ENCODE measurements at regions not wholly inside any gene's neighbourhood (a gene's known extent, or its start where the extent isn't known, plus 50 kb on each side); places are given as distances from the start of the nearest gene placed in this dataset.

DNA sequence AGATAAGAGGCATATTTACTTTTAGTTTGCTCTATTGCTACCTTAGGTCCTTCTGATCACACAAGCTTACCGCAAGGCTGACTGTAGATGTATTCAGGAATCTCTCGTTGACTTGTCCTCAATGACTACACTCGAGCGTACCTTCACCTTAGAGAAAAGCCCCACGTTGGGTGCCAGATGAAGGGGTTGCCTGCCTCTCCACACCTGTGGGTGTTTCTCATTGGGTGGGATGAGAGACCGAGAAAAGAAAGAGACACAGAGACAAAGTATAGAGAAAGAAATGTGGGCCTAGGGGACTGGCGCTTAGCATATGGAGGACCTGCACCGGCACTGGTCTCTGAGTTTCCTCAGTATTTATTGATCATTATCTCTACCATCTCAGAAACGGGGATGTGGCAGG lies 51.8 kb downstream of the ASCL4 start:
- H3K9me3 ChIP-seq (ENCODE audit: low read depth) = no peaks in the 10 kb centered on the region
- no peaks in the 10 kb centered on the region for H3K36me3 ChIP-seq
- no peak for DNase-seq (ENCODE audit: low read depth in 1 of 2, low spot score in 1 of 2)
- H3K27ac ChIP-seq = no peak overlapping the region
- H3K4me1 ChIP-seq (ENCODE audit: low read depth) = no peaks in the 10 kb centered on the region
- H3K27me3 ChIP-seq = no peaks in the 10 kb centered on the region
- TF ChIP-seq, protein P1, sequence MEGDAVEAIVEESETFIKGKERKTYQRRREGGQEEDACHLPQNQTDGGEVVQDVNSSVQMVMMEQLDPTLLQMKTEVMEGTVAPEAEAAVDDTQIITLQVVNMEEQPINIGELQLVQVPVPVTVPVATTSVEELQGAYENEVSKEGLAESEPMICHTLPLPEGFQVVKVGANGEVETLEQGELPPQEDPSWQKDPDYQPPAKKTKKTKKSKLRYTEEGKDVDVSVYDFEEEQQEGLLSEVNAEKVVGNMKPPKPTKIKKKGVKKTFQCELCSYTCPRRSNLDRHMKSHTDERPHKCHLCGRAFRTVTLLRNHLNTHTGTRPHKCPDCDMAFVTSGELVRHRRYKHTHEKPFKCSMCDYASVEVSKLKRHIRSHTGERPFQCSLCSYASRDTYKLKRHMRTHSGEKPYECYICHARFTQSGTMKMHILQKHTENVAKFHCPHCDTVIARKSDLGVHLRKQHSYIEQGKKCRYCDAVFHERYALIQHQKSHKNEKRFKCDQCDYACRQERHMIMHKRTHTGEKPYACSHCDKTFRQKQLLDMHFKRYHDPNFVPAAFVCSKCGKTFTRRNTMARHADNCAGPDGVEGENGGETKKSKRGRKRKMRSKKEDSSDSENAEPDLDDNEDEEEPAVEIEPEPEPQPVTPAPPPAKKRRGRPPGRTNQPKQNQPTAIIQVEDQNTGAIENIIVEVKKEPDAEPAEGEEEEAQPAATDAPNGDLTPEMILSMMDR (IDR thresholded peaks at IDR 0.05; ENCODE audit: low read depth, low read length) = no peak
- H3K4me3 ChIP-seq = no peak overlapping the region

DNA sequence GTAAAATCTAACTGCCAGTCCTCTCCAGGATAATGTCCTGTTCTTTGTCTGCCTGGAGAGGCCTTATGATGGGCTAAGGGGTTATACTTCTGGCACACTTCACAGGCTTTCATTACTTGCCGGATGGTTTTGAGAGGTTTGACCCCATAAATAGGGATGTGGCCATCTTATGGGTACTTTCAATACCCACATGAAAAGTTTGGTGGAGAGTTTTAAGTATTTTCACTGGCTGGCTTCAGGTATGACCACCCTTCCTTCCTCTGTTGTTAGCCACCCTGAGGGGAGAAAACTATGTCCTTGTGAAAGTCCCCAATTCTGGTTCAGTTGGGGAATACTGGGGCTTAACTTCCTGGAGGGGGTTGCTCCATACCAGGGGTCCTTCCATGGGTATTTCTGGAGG lies 54.8 kb downstream of the ASCL4 start:
- no peak for DNase-seq (ENCODE audit: low read depth in 1 of 2, low spot score in 1 of 2)
- Histone ChIP-seq H3K36me3 (no peaks in the 10 kb centered on the region), H3K27me3 (peaks cover 12% of the 10 kb centered on the region), H3K4me3 (no peak overlapping the region), H3K4me1 (ENCODE audit: low read depth) (no peaks in the 10 kb centered on the region), H3K27ac (no peak overlapping the region), H3K9me3 (ENCODE audit: low read depth) (no peaks in the 10 kb centered on the region)
- TF ChIP-seq, protein P1 (IDR thresholded peaks at IDR 0.05; ENCODE audit: low read depth, low read length) = no peak

DNA sequence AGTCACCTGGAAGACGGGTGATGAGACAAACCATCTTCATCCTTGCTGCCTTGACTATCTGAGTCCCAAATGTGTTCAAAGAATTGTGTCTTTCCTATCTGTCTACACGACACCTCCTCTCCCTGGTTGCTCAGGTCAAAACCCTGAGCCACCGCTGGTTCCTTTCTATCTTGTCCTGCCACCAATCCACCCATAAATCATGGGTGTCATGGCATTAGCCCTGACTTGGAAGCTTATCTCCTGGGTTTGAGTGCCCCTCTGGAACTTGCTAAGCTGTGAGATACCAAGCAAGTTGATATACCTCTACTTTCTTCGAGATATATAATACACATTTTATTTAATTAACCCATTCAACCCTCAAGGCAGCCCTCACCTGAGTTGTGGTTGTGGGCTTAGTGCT lies 57.9 kb downstream of the ASCL4 start:
- TF ChIP-seq, protein P1 (IDR thresholded peaks at IDR 0.05; ENCODE audit: low read depth, low read length) = no peak
- DNase-seq (ENCODE audit: low read depth in 1 of 2, low spot score in 1 of 2) = no peak
- Histone ChIP-seq H3K4me3 (no peak overlapping the region), H3K27ac (no peak overlapping the region), H3K9me3 (ENCODE audit: low read depth) (no peaks in the 10 kb centered on the region), H3K4me1 (ENCODE audit: low read depth) (no peaks in the 10 kb centered on the region), H3K36me3 (no peaks in the 10 kb centered on the region), H3K27me3 (peaks cover 43% of the 10 kb centered on the region)

DNA sequence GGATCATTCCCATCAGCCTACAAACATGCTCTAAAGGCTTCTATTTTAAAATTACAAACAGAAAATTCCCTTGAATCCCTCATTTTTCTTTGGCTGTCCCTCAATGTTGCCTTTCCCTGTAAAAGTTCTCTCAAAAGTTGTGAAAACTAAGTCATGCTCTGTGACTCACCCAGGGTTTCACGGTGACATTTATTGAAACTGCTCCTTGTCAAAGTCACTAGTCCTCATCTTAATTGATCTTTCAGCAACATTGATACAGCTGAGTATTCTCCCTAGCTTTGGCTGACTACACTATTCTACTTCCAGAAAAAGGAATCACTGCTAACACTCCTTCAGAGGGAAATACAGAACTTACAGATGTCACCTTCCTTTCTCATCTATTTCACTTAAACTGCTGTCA lies 65.7 kb downstream of the ASCL4 start:
- no peak overlapping the region for H3K4me3 ChIP-seq
- TF ChIP-seq, protein P1 (IDR thresholded peaks at IDR 0.05; ENCODE audit: low read depth, low read length) = no peak
- H3K36me3 ChIP-seq = no peaks in the 10 kb centered on the region
- DNase-seq (ENCODE audit: low read depth in 1 of 2, low spot score in 1 of 2) = no peak
- H3K9me3 ChIP-seq (ENCODE audit: low read depth) = no peaks in the 10 kb centered on the region
- no peak overlapping the region for H3K27ac ChIP-seq
- peaks cover 99% of the 10 kb centered on the region for H3K27me3 ChIP-seq
- no peaks in the 10 kb centered on the region for H3K4me1 ChIP-seq (ENCODE audit: low read depth)

DNA sequence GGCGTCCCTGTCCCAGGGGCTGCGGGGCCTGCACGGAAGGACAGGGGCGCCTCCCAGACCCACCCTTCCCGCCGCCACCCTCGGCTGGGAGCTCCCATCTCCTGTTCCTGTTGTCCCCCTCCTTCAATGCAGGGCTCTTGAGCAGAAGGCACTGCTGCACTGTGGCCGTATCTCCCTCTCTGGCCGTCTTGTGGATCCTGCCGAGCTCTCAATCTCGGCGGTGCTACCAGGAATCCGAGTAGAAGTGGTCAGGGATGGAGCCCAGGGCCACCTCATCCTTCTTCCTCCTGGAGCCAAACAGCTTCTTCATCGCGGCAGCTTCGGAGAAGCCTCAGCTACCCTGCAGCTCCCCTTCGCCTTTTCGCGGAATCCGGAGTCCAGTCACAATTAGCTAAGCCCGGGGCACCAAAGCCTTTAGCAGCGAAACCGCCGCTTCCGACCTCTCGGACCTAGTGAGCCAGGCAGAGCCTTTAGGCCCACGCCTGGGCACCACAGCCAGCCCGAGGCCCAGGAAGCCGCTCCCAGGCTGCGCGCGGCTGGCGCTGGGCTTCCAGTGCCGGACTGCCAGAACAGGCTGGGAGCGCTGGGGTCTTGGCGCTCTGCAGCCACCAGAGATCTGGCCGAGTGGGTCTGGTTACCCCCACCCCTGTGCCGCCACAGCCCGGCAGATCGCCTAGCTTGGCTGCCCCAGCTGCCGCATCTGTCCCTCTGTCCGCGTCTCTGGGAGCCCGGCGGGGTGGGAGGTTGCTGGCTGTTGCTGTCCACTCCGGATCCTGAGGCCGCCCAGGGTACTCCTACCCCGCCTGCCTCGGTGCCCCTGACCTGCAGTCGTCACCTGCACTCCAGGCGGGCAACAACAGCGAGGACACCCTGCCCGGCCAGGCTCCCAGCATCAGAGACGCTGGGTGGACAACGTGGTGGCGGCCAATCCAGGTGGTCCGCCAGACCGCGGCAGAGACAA lies 69.1 kb downstream of the ASCL4 start:
- DNase-seq (ENCODE audit: low read depth in 1 of 2, low spot score in 1 of 2) = peak; percentile 6 to 51
- Histone ChIP-seq H3K36me3 (no peaks in the 10 kb centered on the region), H3K9me3 (ENCODE audit: low read depth) (no peaks in the 10 kb centered on the region), H3K4me3 (peak overlapping the region; percentile 15), H3K27me3 (peaks cover 100% of the 10 kb centered on the region), H3K27ac (no peak overlapping the region), H3K4me1 (ENCODE audit: low read depth) (no peaks in the 10 kb centered on the region)
- TF ChIP-seq, protein P1 (IDR thresholded peaks at IDR 0.05; ENCODE audit: low read depth, low read length) = no peak

Data from cardiac muscle cell (in vitro differentiated cells and primary cell).